Type B pancreatic cell (in vitro differentiated cells): ENCODE measurements at regions not wholly inside any gene's neighbourhood (a gene's known extent, or its start where the extent isn't known, plus 50 kb on each side); places are given as distances from the start of the nearest gene placed in this dataset.

Source experiments
- DNase-seq: peaks from one replicate; pipeline ENCODE4 v3.0.0; 2021; ENCODE audit warnings: mixed read lengths; ENCODE audit not compliant: unreplicated experiment; ENCODE audit errors: extremely low spot score
- H3K27ac Mint-ChIP-seq: 2 replicates; pipeline ENCODE4 v1.8.0; 2021; ENCODE audit warnings: mild to moderate bottlenecking, mixed read lengths
- H3K27me3 Mint-ChIP-seq: 2 replicates; pipeline ENCODE4 v1.8.0; 2021; ENCODE audit warnings: mixed read lengths
- H3K36me3 Mint-ChIP-seq: 2 replicates; pipeline ENCODE4 v1.8.0; 2021; ENCODE audit warnings: mixed read lengths
- H3K4me1 Mint-ChIP-seq: one replicate; pipeline ENCODE4 v1.8.0; 2021; ENCODE audit warnings: mixed read lengths; ENCODE audit not compliant: unreplicated experiment
- H3K4me3 Mint-ChIP-seq: 2 replicates; pipeline ENCODE4 v1.8.0; 2021; ENCODE audit warnings: mild to moderate bottlenecking, mixed read lengths
- H3K9me3 Mint-ChIP-seq: 2 replicates; pipeline ENCODE4 v1.8.0; 2021; ENCODE audit warnings: mixed read lengths
- TF ChIP-seq, protein P1 (sequence below): fragments of 200-600 bp; sonication (generic); conservative IDR thresholded peaks from 2 replicates; pipeline ENCODE4 v1.5.0; 2021; ENCODE audit warnings: antibody characterized with exemption, mild to moderate bottlenecking

DNA sequence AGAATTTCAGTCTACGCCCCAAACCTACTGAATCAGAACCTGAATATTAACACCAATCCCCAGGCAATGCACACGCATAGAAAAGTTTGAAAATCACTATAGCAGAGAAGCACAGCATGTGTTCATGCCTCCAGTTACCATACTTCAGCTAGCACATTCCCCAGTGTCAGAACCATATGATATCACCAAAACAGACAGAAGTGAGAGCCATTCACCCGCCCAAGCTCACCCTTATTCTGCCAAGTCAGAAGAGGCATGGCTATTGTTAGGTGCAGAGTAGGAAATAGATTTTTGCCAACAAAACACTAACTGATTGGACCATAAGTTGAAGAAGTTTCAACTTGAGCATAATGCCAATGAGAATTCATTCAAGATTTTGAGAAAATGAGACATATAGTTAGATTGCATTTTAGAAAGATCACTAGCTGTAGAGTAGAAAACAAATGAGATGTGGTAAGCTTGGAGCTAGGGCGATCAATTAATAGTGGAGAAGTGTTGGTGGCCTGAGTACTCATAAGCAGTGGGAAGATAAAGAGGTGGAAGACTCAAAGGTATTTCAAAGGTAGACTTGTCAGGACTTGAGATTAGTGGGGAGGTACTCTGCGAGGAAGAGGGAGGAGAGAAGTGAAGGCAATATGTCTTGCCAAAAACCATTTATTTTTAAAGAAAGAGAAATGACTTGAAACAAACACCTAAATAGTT, 492.4 kb downstream of the SUCLA2 start:
- no peaks in the 10 kb centered on the region for H3K4me1 Mint-ChIP-seq
- no peak overlapping the region for H3K27ac Mint-ChIP-seq
- no peak overlapping the region for H3K4me3 Mint-ChIP-seq
- H3K9me3 Mint-ChIP-seq = no peaks in the 10 kb centered on the region
- DNase-seq = no peak
- TF ChIP-seq, protein P1, sequence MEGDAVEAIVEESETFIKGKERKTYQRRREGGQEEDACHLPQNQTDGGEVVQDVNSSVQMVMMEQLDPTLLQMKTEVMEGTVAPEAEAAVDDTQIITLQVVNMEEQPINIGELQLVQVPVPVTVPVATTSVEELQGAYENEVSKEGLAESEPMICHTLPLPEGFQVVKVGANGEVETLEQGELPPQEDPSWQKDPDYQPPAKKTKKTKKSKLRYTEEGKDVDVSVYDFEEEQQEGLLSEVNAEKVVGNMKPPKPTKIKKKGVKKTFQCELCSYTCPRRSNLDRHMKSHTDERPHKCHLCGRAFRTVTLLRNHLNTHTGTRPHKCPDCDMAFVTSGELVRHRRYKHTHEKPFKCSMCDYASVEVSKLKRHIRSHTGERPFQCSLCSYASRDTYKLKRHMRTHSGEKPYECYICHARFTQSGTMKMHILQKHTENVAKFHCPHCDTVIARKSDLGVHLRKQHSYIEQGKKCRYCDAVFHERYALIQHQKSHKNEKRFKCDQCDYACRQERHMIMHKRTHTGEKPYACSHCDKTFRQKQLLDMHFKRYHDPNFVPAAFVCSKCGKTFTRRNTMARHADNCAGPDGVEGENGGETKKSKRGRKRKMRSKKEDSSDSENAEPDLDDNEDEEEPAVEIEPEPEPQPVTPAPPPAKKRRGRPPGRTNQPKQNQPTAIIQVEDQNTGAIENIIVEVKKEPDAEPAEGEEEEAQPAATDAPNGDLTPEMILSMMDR = no peak
- no peaks in the 10 kb centered on the region for H3K27me3 Mint-ChIP-seq
- H3K36me3 Mint-ChIP-seq = no peaks in the 10 kb centered on the region

DNA sequence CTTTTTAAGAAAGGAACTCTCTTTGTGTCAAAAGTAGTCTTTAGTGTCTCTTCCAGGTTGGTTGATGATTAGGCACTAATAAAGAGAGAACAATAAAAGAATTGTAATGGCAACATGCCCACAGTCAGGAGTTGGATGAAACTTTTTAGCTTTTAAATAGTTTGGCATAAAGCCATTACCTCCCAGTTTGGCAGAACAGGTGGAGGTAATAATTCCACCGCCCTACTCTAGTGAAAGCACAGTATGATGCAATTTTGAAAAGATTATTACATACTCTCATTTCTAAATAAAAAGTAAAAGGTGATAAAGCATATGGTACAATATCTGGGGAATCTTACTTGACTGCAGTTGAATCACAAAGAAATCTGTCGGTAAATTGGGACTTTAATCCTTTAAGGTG, 497.6 kb downstream of the SUCLA2 start:
- no peak for DNase-seq
- H3K27ac Mint-ChIP-seq = no peak overlapping the region
- no peaks in the 10 kb centered on the region for H3K36me3 Mint-ChIP-seq
- H3K9me3 Mint-ChIP-seq = no peaks in the 10 kb centered on the region
- H3K4me3 Mint-ChIP-seq = no peak overlapping the region
- peaks cover under 1% of the 10 kb centered on the region for H3K4me1 Mint-ChIP-seq
- TF ChIP-seq, protein P1 = no peak
- no peaks in the 10 kb centered on the region for H3K27me3 Mint-ChIP-seq

- Mint-ChIP-seq H3K27me3 (no peaks in the 10 kb centered on the region), H3K36me3 (no peaks in the 10 kb centered on the region), H3K4me3 (no peak overlapping the region), H3K4me1 (peaks cover 12% of the 10 kb centered on the region), H3K9me3 (no peaks in the 10 kb centered on the region), H3K27ac (no peak overlapping the region)
- no peak for DNase-seq
- TF ChIP-seq, protein P1 = no peak
Observed at GRCh38 chr13:47502166-47502565, 498.9 kb downstream of the SUCLA2 start.

- H3K27ac Mint-ChIP-seq = no peak overlapping the region
- no peak overlapping the region for H3K4me3 Mint-ChIP-seq
- DNase-seq = no peak
- H3K36me3 Mint-ChIP-seq = no peaks in the 10 kb centered on the region
- H3K4me1 Mint-ChIP-seq = peaks cover 15% of the 10 kb centered on the region
- no peaks in the 10 kb centered on the region for H3K9me3 Mint-ChIP-seq
- TF ChIP-seq, protein P1 = no peak
- H3K27me3 Mint-ChIP-seq = no peaks in the 10 kb centered on the region
Observed at GRCh38 chr13:47499358-47500150, 501.5 kb downstream of the SUCLA2 start.

DNA sequence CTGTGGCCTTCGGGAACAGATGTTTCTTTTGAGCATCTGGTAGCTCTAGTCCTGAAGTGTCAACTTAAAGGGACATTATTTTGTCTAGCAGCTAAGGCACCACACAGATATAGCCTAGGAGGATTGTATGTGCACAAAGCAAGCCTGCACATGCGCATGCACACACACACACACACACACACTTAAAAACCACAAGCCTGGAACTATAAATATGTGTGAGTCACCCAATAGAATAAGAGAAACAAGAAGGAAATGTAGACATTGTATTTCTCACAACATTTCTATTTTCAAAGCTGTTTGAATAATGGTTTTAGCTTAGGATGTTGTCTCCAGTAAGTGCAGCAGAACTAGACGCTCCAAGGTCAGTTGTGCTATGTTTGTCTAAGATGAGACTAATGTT, 516.5 kb downstream of the SUCLA2 start:
- no peaks in the 10 kb centered on the region for H3K36me3 Mint-ChIP-seq
- no peaks in the 10 kb centered on the region for H3K27me3 Mint-ChIP-seq
- no peak overlapping the region for H3K4me3 Mint-ChIP-seq
- DNase-seq = no peak
- H3K4me1 Mint-ChIP-seq = peaks cover 13% of the 10 kb centered on the region
- H3K27ac Mint-ChIP-seq = no peak overlapping the region
- H3K9me3 Mint-ChIP-seq = no peaks in the 10 kb centered on the region
- TF ChIP-seq, protein P1 = no peak
